ENCODE measurements at regions not wholly inside any gene's neighbourhood (a gene's known extent, or its start where the extent isn't known, plus 50 kb on each side); places are given as distances from the start of the nearest gene placed in this dataset.

GRCh38 chr17:45729294-45729907 lies 54.7 kb upstream of the CRHR1 start:
- DNase-seq: no peak

GRCh38 chr17:45730192-45730591 lies 53.9 kb upstream of the CRHR1 start:
- DNase-seq: no peak

- DNase-seq: no peak
Measured at GRCh38 chr17:45731459-45731858, 52.7 kb upstream of the CRHR1 start.

- DNase-seq: no peak
Measured at GRCh38 chr17:45732926-45733505, 51.1 kb upstream of the CRHR1 start.

GRCh38 chr17:45733781-45734180 lies 50.3 kb upstream of the CRHR1 start:
- DNase-seq: no peak
